ENCODE measurements at regions not wholly inside any gene's neighbourhood (a gene's known extent, or its start where the extent isn't known, plus 50 kb on each side); places are given as distances from the start of the nearest gene placed in this dataset.

GRCh38 chr1:239899747-239900146, 191.9 kb upstream of the FMN2 start:
- Histone ChIP-seq H3K18ac (ENCODE audit: extremely low read depth, low read length) (no peak overlapping the region), H2BK120ac (replicated peaks; ENCODE audit: low read depth, low read length) (no peak overlapping the region), H3K4me1 (replicated peaks in 1 of 4; ENCODE audit: control insufficient read depth in 3 of 4, insufficient read depth in 4 of 4, low read length in 3 of 4) (0 out of 7 replicates have a peak, but pooled peaks cover 0 to 2% (median 0%) of the 10 kb centered on the region in 4 experiments), H2BK12ac (ENCODE audit: low read depth, low read length) (no peak overlapping the region), H3K23me2 (ENCODE audit: low read depth, low read length) (no peaks in the 10 kb centered on the region), H3K56ac (replicated peaks; ENCODE audit: insufficient read length, low read depth, low read length) (no peak overlapping the region), H3K27me3 (replicated peaks in 1 of 4; ENCODE audit: control insufficient read depth in 3 of 4, extremely low read depth in 1 of 4, insufficient read depth in 3 of 4, low read length in 3 of 4) (no peaks in the 10 kb centered on the region), H2AFZ (ENCODE audit: low read length) (no peak overlapping the region), H3K4me3 (ENCODE audit: extremely low read depth in 1 of 4, insufficient read depth in 2 of 4, low read depth in 3 of 4, low read length in 4 of 4) (no peak overlapping the region), H2BK20ac (ENCODE audit: low read length) (no peak overlapping the region), H4K20me1 (replicated peaks in 1 of 2; ENCODE audit: control insufficient read depth in 1 of 2, insufficient read depth in 2 of 2, low read length in 2 of 2) (no peaks in the 10 kb centered on the region), H3K4ac (replicated peaks; ENCODE audit: insufficient read length, low read depth, low read length) (no peak overlapping the region), H4K8ac (ENCODE audit: extremely low read depth, insufficient read depth, low read length) (no peak overlapping the region), H4K91ac (replicated peaks; ENCODE audit: insufficient read length, low read length) (no peak overlapping the region), H3K27ac (ENCODE audit: low read depth, low read length) (no peak overlapping the region), H2BK15ac (ENCODE audit: low read length) (no peak overlapping the region), H3K9ac (replicated peaks in 1 of 4; ENCODE audit: extremely low read depth in 1 of 4, low read depth in 3 of 4, low read length in 3 of 4) (no peak overlapping the region), H3K79me2 (ENCODE audit: control insufficient read depth in 1 of 2, insufficient read depth in 2 of 2, low read length in 2 of 2) (no peaks in the 10 kb centered on the region), H3K4me2 (ENCODE audit: insufficient read depth in 1 of 2, low read depth in 2 of 2, low read length in 2 of 2) (no peak overlapping the region), H3K79me1 (ENCODE audit: low read depth, low read length) (no peaks in the 10 kb centered on the region), H3K9me3 (ENCODE audit: insufficient read depth in 2 of 2, low read depth in 1 of 2, low read length in 1 of 2) (no peaks in the 10 kb centered on the region; a peak in 1 of 4 replicates), H3K14ac (ENCODE audit: insufficient read length) (no peak overlapping the region), H3K36me3 (ENCODE audit: control insufficient read depth in 2 of 4, insufficient read depth in 4 of 4, low read length in 3 of 4) (no peaks in the 10 kb centered on the region), H3K23ac (ENCODE audit: insufficient read length) (no peak overlapping the region), H2BK5ac (ENCODE audit: low read depth, low read length) (no peak overlapping the region), H2AK5ac (ENCODE audit: low read depth, low read length) (no peak overlapping the region), H4K5ac (ENCODE audit: insufficient read length, low read depth, low read length) (no peak overlapping the region)
- DNase-seq (ENCODE audit: low read depth in 1 of 2, low spot score in 2 of 2) (no peak), FAIRE-seq (no peak)
- TF ChIP-seq RAD21 (IDR thresholded peaks at IDR 0.05 in 1 of 2, conservative IDR thresholded peaks at IDR 0.05 in 1 of 2; ENCODE audit: low read depth in 2 of 2, low read length in 2 of 2) (peak in 1 of 2 experiments; percentile 14; a peak in 2 of 4 replicates), BRCA1 (IDR thresholded peaks at IDR 0.05; ENCODE audit: low read depth, low read length) (no peak), TAF1 (IDR thresholded peaks at IDR 0.05; ENCODE audit: low read depth, low read length) (no peak), PHF8 (conservative IDR thresholded peaks at IDR 0.05; ENCODE audit: low read depth, low read length) (no peak), SP2 (IDR thresholded peaks at IDR 0.05; ENCODE audit: low read length) (no peak), RXRA (IDR thresholded peaks at IDR 0.05; ENCODE audit: insufficient read depth, low read depth, low read length) (no peak)
- TF ChIP-seq, protein P1, sequence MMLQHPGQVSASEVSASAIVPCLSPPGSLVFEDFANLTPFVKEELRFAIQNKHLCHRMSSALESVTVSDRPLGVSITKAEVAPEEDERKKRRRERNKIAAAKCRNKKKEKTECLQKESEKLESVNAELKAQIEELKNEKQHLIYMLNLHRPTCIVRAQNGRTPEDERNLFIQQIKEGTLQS (IDR thresholded peaks at IDR 0.05; ENCODE audit: insufficient read depth, low read depth, low read length), result no peak
- POLR2A ChIA-PET (ENCODE audit: partially characterized antibody), result no interaction called here
- CTCF ChIA-PET (ENCODE audit: partially characterized antibody), result interaction anchor here (0.6 to 1.1 kb wide), 3 partner anchors 31 to 88 kb away, joined by 3 to 4 read pairs (median 3); no protein-coding TSS in a partner anchor
- 96% methylated on average over 3 of the region's 3 CpGs; no CpG with 5 or more reads in 1 of the 2 experiments for WGBS, 2 experiments (ENCODE audit: extremely low coverage in 1 of 2, insufficient coverage in 1 of 2, insufficient read length in 1 of 2, insufficient replicate concordance in 2 of 2, low coverage in 1 of 2, low lambda C conversion rate in 2 of 2, missing lambda C conversion rate in 1 of 2)

Data from H1 (cell line).